H1 (cell line): ENCODE measurements at regions not wholly inside any gene's neighbourhood (a gene's known extent, or its start where the extent isn't known, plus 50 kb on each side); places are given as distances from the start of the nearest gene placed in this dataset.

Experiments used
- CTCF ChIA-PET: fragments of 300-600 bp; sonication (Branson Sonifier 250); formaldehyde crosslinking; loops from one replicate; lab custom pipeline; 2021; ENCODE audit not compliant: partially characterized antibody; lab: Charles Lee
- POLR2A ChIA-PET: fragments of 300-600 bp; sonication (Branson Sonifier 250); formaldehyde crosslinking; loops from one replicate; lab custom pipeline; 2021; ENCODE audit warnings: inconsistent platforms; ENCODE audit not compliant: partially characterized antibody; lab: Charles Lee
- DNase-seq, 2 experiments: peaks; one replicate each; pipeline versions ENCODE4 v3.0.0 to v3.0.0-alpha.2; 2010 to 2022; ENCODE audit warnings: low spot score in 2 of 2, low read depth in 1 of 2, mixed read lengths in 1 of 2
- FAIRE-seq: peaks from 2 replicates; lab custom pipeline; 2011; peaks lifted over from hg19 to GRCh38; lab: Jason Lieb, UNC
- H2AFZ ChIP-seq: 2 replicates; pipeline ENCODE4 v1.8.1; 2012; ENCODE audit warnings: low read length, inconsistent platforms
- H2AK5ac ChIP-seq: 2 replicates; pipeline ENCODE4 v1.6.1; 2013; ENCODE audit warnings: low read depth, low read length
- H2BK120ac ChIP-seq: replicated peaks from 2 replicates; pipeline ENCODE3; 2013; ENCODE audit warnings: low read depth, low read length, inconsistent platforms
- H2BK12ac ChIP-seq: 2 replicates; pipeline ENCODE4 v1.6.1; 2013; ENCODE audit warnings: low read depth, low read length
- H2BK15ac ChIP-seq: 2 replicates; pipeline ENCODE4 v1.6.1; 2013; ENCODE audit warnings: low read length
- H2BK20ac ChIP-seq: 2 replicates; pipeline ENCODE4 v1.6.1; 2013; ENCODE audit warnings: low read length
- H2BK5ac ChIP-seq: 2 replicates; pipeline ENCODE4 v1.6.1; 2013; ENCODE audit warnings: low read depth, low read length
- H3K14ac ChIP-seq: 2 replicates; pipeline ENCODE4 v1.6.1; 2013; ENCODE audit warnings: inconsistent platforms; ENCODE audit not compliant: insufficient read length
- H3K18ac ChIP-seq: 2 replicates; pipeline ENCODE4 v1.6.1; 2013; ENCODE audit warnings: low read length; ENCODE audit errors: extremely low read depth
- H3K23ac ChIP-seq: 2 replicates; pipeline ENCODE4 v1.6.1; 2013; ENCODE audit warnings: inconsistent platforms; ENCODE audit not compliant: insufficient read length
- H3K23me2 ChIP-seq: 2 replicates; pipeline ENCODE4 v1.6.1; 2013; ENCODE audit warnings: low read depth, low read length
- H3K27ac ChIP-seq: 2 replicates; pipeline ENCODE4 v1.6.1; 2011; ENCODE audit warnings: low read depth, low read length, inconsistent platforms
- H3K27me3 ChIP-seq, 4 experiments: replicated peaks in 1 of 4; 1 replicate in 1 of 4; 2 replicates in 3 of 4; pipeline versions ENCODE4 v1.6.1 to v1.8.1; 2011 to 2013; ENCODE audit warnings: low read length in 3 of 4, mild to moderate bottlenecking in 3 of 4, inconsistent platforms in 2 of 4, mixed read lengths in 2 of 4, moderate library complexity in 1 of 4; ENCODE audit not compliant: control insufficient read depth in 3 of 4, insufficient read depth in 3 of 4; ENCODE audit errors: extremely low read depth in 1 of 4
- H3K36me3 ChIP-seq, 4 experiments: 2 replicates each; pipeline versions ENCODE4 v1.6.1 to v1.8.1; 2011 to 2013; ENCODE audit warnings: mild to moderate bottlenecking in 4 of 4, low read length in 3 of 4, moderate library complexity in 2 of 4, control low read depth in 1 of 4, inconsistent platforms in 1 of 4; ENCODE audit not compliant: insufficient read depth in 4 of 4, control insufficient read depth in 2 of 4
- H3K4ac ChIP-seq: replicated peaks from 2 replicates; pipeline ENCODE3; 2013; ENCODE audit warnings: low read length, low read depth, mixed read lengths, inconsistent platforms; ENCODE audit not compliant: insufficient read length
- H3K4me1 ChIP-seq, 4 experiments: replicated peaks in 1 of 4; 1 replicate in 1 of 4; 2 replicates in 3 of 4; pipeline versions ENCODE4 v1.6.1 to v1.8.1; 2011 to 2013; ENCODE audit warnings: low read length in 3 of 4, inconsistent platforms in 2 of 4, mixed read lengths in 1 of 4; ENCODE audit not compliant: insufficient read depth in 4 of 4, control insufficient read depth in 3 of 4
- H3K4me2 ChIP-seq, 2 experiments: 2 replicates each; pipeline versions ENCODE4 v1.6.1 to v1.8.1; 2011 to 2013; ENCODE audit warnings: low read depth in 2 of 2, low read length in 2 of 2, control low read depth in 1 of 2, inconsistent platforms in 1 of 2, mild to moderate bottlenecking in 1 of 2; ENCODE audit not compliant: insufficient read depth in 1 of 2
- H3K4me3 ChIP-seq, 4 experiments: fragments of 200-600, 300-600 bp in 1 of 4; sonication (generic), shearing (Covaris generic), sonication (Bioruptor Twin) in 1 of 4; 2 replicates each; pipeline versions ENCODE4 v1.5.1 to v1.8.1; 2011 to 2016; ENCODE audit warnings: low read length in 4 of 4, low read depth in 3 of 4, control low read depth in 2 of 4, inconsistent platforms in 2 of 4, mild to moderate bottlenecking in 2 of 4, mixed read lengths in 1 of 4, moderate library complexity in 1 of 4; ENCODE audit not compliant: insufficient read depth in 2 of 4; ENCODE audit errors: extremely low read depth in 1 of 4
- H3K56ac ChIP-seq: replicated peaks from 2 replicates; pipeline ENCODE3; 2013; ENCODE audit warnings: low read depth, mild to moderate bottlenecking, mixed read lengths, low read length, inconsistent platforms; ENCODE audit not compliant: insufficient read length
- H3K79me1 ChIP-seq: 2 replicates; pipeline ENCODE4 v1.6.1; 2013; ENCODE audit warnings: low read depth, low read length, control low read depth
- H3K79me2 ChIP-seq, 2 experiments: 2 replicates each; pipeline versions ENCODE4 v1.6.1 to v1.8.1; 2012 to 2013; ENCODE audit warnings: low read length in 2 of 2, mild to moderate bottlenecking in 2 of 2, inconsistent platforms in 1 of 2; ENCODE audit not compliant: insufficient read depth in 2 of 2, control insufficient read depth in 1 of 2
- H3K9ac ChIP-seq, 4 experiments: replicated peaks in 1 of 4; 1 replicate in 1 of 4; 2 replicates in 3 of 4; pipeline versions ENCODE4 v1.6.1 to v1.8.1; 2011 to 2013; ENCODE audit warnings: low read depth in 3 of 4, low read length in 3 of 4, control low read depth in 2 of 4, mild to moderate bottlenecking in 2 of 4, moderate library complexity in 2 of 4, inconsistent platforms in 1 of 4; ENCODE audit errors: extremely low read depth in 1 of 4
- H3K9me3 ChIP-seq, 2 experiments: 2 replicates each; pipeline versions ENCODE4 v1.6.1 to v1.8.1; 2012 to 2013; ENCODE audit warnings: mild to moderate bottlenecking in 2 of 2, moderate library complexity in 2 of 2, control low read depth in 1 of 2, inconsistent platforms in 1 of 2, low read depth in 1 of 2, low read length in 1 of 2, mixed read lengths in 1 of 2; ENCODE audit not compliant: insufficient read depth in 2 of 2
- H4K20me1 ChIP-seq, 2 experiments: replicated peaks in 1 of 2; 2 replicates each; pipeline versions ENCODE3 to v1.8.1; 2011 to 2013; ENCODE audit warnings: inconsistent platforms in 2 of 2, low read length in 2 of 2, mild to moderate bottlenecking in 1 of 2; ENCODE audit not compliant: insufficient read depth in 2 of 2, control insufficient read depth in 1 of 2
- H4K5ac ChIP-seq: 2 replicates; pipeline ENCODE4 v1.6.1; 2013; ENCODE audit warnings: low read length, low read depth, mixed read lengths, inconsistent platforms; ENCODE audit not compliant: insufficient read length
- H4K8ac ChIP-seq: 2 replicates; pipeline ENCODE4 v1.8.0; 2013; ENCODE audit warnings: mild to moderate bottlenecking, moderate library complexity, low read length, inconsistent platforms; ENCODE audit not compliant: insufficient read depth; ENCODE audit errors: extremely low read depth
- H4K91ac ChIP-seq: replicated peaks from 2 replicates; pipeline ENCODE3; 2013; ENCODE audit warnings: low read length, mixed read lengths, inconsistent platforms; ENCODE audit not compliant: insufficient read length
- BRCA1 ChIP-seq: IDR thresholded peaks from 2 replicates; pipeline ENCODE4 v1.6.1; 2012; ENCODE audit warnings: low read depth, low read length, improper control_type of control experiment
- NANOG ChIP-seq: IDR thresholded peaks from 2 replicates; pipeline ENCODE4 v1.6.1; 2011; ENCODE audit warnings: low read length, low read depth, mild to moderate bottlenecking, inconsistent platforms; ENCODE audit not compliant: insufficient read depth, poor library complexity, severe bottlenecking
- WGBS, 2 experiments: shearing (Covaris generic) in 1 of 2; methylation state at CpG; one replicate each; pipeline versions ENCODE4 v1.1.6 to v1.1.7; 2013 to 2015; ENCODE audit warnings: low lambda C conversion rate in 2 of 2, mixed read lengths in 2 of 2, inconsistent platforms in 1 of 2, low coverage in 1 of 2, missing lambda C conversion rate in 1 of 2; ENCODE audit not compliant: insufficient replicate concordance in 2 of 2, insufficient coverage in 1 of 2, insufficient read length in 1 of 2; ENCODE audit errors: extremely low coverage in 1 of 2, missing lambda C conversion rate in 1 of 2; 5-methylcytosine and 5-hydroxymethylcytosine counted together

GRCh38 chr7:84412161-84412969 is 217.8 kb upstream of the SEMA3A start:
- Histone ChIP-seq H4K8ac (no peak overlapping the region), H3K4me1 (no peaks in the 10 kb centered on the region), H3K14ac (no peak overlapping the region), H4K5ac (no peak overlapping the region), H3K18ac (no peak overlapping the region), H3K56ac (no peak overlapping the region), H3K9me3 (peaks cover 0 to 7% of the 10 kb centered on the region in 2 experiments; a peak in 1 of 4 replicates), H3K9ac (no peak overlapping the region), H3K23me2 (no peaks in the 10 kb centered on the region), H2BK15ac (no peak overlapping the region), H2BK120ac (no peak overlapping the region), H4K20me1 (no peaks in the 10 kb centered on the region), H3K4ac (no peak overlapping the region), H3K36me3 (no peaks in the 10 kb centered on the region; a peak in 1 of 8 replicates), H2BK12ac (no peak overlapping the region), H3K4me2 (no peak overlapping the region), H3K27ac (no peak overlapping the region), H2AFZ (peak overlapping the region; percentile 59; the same call in 1 of the 2 replicates), H3K27me3 (no peaks in the 10 kb centered on the region), H3K79me2 (no peaks in the 10 kb centered on the region), H3K4me3 (no peak overlapping the region), H2BK5ac (no peak overlapping the region), H2AK5ac (no peak overlapping the region), H3K79me1 (no peaks in the 10 kb centered on the region), H4K91ac (no peak overlapping the region), H3K23ac (no peak overlapping the region), H2BK20ac (no peak overlapping the region)
- TF ChIP-seq NANOG (no peak), BRCA1 (no peak)
- FAIRE-seq (no peak), DNase-seq (no peak)
- ChIA-PET POLR2A (no interaction called here), CTCF (no interaction called here)
- 88% methylated on average over 2 of the region's 2 CpGs; no CpG with 5 or more reads in 1 of the 2 experiments for WGBS, 2 experiments
